D341Med (cell line): ENCODE measurements at regions not wholly inside any gene's neighbourhood (a gene's known extent, or its start where the extent isn't known, plus 50 kb on each side); places are given as distances from the start of the nearest gene placed in this dataset.
"Not testable (repeated sequence)": the region's sequence is repeated elsewhere in the genome, so short reads cannot be mapped to it uniquely, and the experiment has no call there.

Source experiments
- DNase-seq: peaks from one replicate; pipeline ENCODE4 v3.0.0; 2012; ENCODE audit warnings: low spot score

- DNase-seq: no peak
Observed at GRCh38 chr12:33323823-33324222, 115.8 kb downstream of the SYT10 start.

DNA sequence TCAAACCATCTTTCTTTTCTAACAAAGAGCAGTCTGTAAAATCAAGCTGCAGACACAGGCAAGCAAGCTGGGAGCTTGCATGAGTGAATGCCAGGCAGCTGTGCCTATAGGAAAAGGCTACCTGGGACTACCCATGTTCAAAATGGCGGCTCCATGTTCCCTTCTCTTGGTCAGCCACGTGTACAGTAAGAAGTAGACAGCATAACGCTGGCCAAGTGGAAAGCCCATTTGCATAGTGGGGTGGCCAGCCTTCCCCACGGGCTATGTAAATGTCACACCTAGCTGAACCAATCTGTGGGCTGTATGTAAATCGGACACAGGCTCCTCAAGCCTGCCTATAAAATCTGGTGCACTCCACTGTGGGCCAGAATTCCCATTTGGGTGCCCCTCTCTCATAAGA, 117.1 kb downstream of the SYT10 start:
- DNase-seq: peak; percentile 20

DNA sequence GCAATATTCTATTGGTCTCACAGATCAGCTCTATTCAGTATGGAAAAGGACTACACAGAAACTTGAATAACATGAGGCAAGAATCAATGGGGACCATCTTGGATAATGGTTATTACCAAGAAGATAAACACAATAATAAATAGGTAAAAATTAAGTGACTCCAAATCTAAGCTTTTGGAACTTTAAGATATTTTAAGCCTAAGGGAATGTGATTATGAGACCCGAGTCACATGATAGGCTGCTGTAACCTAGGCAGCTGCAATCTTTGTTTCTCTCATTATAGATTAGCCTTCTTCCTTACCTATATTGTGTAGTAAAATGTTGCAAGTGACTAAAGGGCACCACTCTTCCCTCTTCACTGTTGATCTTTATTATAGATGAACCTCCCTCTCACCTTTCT, 121.9 kb downstream of the SYT10 start:
- no peak for DNase-seq

DNA sequence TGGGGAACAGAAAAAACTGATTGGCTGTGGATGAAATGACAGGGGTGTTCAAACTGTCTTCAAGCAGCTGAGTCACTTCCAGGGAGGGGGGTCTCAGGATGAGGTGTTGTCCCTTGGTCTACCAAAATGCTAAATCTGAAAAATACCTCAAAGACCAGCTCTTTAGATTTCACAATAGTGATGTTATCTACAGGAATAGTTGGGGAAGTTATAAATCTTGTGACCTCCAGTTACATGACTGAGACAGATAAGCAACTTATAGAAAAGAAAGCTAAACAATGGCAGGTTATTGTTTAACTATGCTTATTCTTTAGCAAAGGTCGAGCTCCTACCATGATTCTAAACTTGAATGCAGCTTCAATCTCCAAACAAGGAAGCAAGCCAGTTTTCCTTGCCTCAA, 125.4 kb downstream of the SYT10 start:
- no peak for DNase-seq

DNA sequence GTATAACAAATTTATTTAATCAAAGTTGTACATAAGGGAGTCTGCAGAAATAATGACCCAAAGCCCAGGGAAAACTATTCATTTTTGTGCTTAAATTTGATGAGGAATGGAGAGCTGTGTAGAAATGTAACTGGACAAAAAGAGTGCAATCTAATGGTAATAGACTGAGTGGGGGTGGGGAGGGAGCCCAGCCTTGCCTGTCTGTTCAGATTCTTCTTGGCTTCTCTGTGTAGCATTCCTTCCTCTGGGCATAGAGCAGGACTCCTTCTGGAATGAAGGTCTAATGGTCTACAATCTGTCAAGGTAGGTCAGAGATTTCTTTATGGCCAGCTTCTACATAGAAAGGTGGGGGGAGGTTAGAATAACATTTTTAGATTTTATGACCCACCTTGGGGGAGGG, 126.1 kb downstream of the SYT10 start:
- DNase-seq: no peak

DNA sequence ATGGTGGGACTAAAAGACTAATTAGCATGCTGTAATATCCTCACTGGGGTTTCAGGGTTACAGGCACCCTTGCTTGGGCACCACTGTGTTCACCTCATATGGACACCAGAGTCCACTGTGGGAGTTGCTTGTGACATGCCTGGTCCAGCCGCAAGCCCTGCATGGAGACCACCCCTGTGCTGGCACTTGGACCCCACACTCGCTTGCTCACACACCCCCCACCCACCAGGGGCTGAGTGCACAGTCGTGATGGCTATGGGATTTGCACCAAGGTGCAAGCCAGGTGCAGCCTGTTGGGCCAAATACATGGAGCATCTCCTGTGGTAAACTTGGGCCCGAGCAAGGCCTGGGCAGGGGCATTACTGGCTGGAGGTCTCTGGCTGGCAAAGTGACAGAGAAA, 129.1 kb downstream of the SYT10 start:
- DNase-seq: no peak

- no peak for DNase-seq
Observed at GRCh38 chr12:33304176-33304575, 135.4 kb downstream of the SYT10 start.

DNA sequence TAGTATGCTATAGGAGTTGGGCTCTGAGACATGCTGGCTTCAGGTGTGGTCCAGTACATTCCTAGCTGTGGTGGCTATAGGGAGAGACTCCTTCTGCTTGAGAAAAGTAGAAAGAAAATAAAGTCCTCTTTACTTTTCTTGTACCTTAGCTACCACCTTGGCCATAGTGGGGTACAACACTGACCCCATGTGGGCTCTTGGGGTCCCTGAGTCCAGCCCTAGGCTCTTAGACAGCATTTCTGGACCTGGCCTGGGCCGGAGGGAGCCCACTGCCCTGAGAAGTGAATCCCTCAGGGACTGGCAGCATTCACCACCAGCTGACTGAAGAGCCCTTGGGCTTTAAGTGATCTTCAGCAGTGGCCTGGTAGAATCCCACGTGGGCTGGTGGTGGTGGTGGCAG, 143.1 kb downstream of the SYT10 start:
- DNase-seq: no peak

- DNase-seq: no peak
Observed at GRCh38 chr12:33290703-33291102, 148.9 kb downstream of the SYT10 start.

DNA sequence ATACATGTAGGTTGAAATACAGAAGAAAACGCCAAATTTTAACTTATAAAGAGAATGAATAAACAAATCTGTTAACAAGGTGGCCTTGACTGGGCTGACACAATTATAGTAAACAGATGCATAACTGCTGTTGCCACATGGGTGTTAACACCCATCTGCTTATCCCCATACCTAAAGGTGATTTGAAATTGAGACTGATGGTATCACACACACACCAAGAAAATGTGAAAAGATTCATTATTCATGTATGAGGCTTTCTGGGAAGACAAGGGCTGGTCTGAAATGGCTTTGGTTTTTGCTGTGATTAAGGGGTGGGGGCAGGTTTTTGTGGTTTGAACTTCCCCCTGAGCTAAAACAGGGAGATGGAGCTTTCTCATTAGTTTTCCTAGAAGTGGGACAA, 156.6 kb downstream of the SYT10 start:
- DNase-seq: no peak

DNA sequence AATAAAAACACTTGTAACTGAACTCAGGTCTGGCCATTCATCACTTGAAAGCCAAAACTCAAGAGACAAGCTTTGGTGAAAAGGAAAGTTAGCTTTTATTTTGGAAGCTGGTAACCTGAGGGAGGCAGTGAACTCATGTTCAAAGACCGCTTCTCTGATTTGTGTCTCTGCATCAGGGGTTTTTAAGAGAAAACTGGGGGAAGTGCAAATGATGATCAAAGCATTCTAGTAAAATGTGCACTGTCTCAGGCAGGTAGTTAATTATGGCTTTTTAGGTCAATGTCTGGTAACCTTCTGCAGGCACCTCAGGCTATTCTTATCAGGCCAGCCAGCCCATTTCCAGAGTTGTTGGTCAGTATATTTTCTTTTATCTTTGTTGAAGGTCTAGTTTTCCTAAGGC, 162.2 kb downstream of the SYT10 start:
- DNase-seq: no peak

DNA sequence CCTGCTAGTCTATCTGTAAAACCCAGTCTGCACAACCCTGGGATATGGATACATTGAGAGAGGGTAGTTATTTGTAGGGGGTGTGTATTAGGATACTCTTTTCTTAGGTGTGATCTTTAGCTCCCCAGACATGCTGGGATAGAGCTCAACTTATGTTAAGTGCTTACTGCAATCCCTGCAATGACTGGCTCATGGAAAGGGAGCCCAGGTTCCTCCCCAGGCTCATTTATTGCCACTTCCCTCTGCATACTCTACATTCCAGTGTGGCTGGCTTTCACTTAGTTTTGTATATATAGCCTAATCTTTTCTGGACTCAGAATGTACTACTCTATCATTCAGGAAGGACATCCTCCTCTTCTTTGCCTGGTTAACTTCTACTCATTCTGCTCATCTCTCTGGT, 172.0 kb downstream of the SYT10 start:
- no peak for DNase-seq

DNA sequence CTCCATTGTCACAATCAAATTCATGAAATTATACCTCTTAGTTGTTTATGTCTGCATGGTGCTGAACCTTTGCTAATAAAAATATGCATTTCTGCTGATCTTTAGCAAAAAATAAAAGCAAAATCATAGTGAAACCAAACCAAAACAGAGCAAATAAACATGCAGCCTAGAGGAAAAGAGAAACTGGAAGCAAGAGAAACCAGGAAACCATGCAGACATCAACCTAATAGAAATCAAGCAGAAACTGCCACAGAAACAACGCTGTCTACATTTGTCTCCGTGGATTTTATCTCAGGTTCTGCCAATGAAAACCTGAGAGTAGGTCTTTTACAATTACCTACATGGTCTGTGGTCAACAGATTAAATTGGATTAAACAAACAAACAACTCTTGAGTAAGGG, 173.7 kb downstream of the SYT10 start:
- no peak for DNase-seq

- no peak for DNase-seq
Observed at GRCh38 chr12:33265033-33265731, 174.4 kb downstream of the SYT10 start.

DNA sequence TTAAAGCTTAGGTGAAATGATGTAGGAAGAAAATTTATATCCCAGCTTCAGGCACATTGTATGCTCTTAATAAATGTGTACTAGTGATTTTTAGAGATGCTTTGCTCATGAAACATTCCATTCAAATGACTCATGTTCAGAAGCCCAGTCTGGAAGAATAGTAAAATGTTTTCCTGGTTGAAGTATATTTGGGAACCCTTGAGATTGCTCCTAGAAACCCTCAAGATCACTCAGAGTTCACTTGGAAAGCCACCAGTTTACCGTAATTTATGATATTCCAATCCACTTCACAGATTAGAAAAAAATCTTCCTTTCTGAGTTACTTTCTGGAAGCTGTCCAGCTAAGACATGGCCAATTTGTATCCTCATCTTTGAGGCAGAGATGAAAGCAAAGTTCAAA, 186.4 kb downstream of the SYT10 start:
- no peak for DNase-seq

DNA sequence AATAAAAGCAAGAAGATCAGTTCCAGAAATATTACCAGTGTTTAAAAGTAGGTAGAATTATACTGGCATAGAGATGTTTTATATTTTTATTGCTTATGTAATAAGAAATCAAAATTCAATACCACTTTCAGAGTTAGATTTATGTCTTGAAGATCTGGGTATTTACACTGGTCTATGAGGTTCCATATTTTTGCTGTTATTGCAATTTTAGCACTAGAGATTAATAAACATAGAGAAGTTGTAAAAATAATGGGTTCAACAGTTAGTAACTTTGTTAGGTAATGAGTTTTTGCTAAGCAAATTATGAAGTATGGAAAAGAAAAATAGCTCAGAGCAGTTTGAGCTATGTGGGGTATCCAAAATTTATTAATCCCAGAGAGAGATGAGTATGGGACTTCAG, 188.1 kb downstream of the SYT10 start:
- DNase-seq: no peak

DNA sequence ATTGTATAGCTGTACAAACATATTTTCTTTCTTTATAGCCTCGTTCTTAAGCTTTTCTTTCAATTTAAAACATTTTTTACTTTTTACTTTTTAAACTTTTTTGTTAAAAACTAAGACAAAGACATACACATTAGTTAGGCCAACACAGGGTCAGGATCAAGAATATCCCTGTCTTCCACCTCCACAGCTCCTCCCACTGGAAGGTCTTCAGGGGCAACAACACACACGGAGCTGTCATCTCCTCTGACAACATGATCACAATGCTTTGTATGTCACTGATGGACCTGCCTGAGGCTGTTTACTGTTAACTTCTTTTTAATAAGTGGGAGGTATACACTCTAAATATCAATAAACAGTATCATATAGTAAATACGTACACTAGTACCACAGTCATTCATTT, 191.3 kb downstream of the SYT10 start:
- no peak for DNase-seq

DNA sequence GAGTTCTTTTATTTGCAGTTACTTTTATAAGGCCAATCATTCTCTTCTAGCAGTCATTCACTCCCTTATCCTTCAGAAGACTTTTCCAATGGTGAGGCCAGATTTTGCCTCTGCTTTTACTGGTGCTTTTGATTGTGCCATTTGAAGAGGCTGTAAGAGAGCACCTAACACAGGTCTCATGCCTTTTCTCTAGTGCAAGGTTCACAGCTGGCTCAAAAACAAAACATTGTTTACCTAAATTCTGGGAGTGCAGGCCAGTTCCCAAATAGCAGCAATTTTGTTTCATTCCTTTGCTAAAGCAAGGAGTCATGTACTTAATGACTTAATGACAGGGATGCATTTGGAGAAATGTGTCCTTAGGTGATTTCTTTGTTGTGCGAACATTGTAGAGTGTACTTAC, 192.0 kb downstream of the SYT10 start:
- DNase-seq: no peak

DNA sequence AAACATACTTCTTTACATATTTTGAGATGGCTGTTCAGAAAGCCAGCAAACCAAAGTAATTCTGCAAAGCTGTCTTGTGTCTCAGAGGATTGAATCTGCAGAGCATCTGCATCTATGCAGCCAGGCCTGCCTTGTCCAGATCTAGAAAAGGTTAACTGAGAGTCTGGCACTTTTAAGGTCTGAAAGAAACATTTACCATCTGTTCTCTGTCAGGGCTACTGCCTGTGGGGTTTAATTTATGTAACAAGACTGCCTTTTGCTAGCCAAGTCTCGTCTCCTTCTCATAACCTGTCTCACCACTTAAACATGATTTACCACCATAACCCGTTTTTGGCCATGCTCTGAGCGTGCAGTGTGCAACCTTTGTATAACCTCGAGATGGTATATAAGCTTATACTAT, 194.2 kb downstream of the SYT10 start:
- no peak for DNase-seq

DNA sequence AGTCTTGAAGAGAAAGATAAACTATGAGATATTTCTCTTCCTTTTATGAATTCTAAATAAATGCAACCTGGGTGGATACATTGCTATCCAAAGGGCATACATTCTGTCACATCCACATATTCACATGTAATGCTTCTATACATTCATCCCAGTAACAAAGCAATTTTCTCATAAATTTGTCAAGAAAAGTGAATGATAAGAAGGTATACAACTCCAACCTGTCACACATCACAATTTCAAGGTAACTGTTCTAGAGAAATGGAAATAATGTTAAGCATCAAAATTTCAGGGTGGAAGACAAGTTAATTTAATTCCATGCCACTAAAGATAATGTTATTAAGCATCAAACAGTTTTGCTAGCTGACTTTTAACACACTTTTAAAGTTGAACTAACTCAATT, 212.9 kb downstream of the SYT10 start:
- DNase-seq: no peak

DNA sequence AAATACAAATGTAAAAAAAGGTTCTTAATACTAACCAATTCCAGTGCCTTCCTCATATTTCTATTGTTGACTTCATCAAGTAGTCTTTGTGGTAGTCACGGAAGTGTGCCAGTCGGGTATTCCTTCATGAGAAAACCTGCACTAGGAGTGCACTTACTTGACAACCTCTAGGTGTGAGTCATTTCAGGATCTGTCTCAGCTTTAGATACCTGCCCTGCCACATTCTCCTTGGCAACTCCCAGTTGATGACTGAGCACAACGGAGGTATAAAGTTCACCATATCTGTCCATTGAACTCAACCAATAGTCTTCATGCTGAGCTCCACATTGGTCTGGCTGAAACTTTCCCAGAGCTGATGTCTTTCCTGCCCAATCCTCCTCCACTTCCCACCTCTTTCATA, 215.7 kb downstream of the SYT10 start:
- DNase-seq: no peak

GRCh38 chr12:33222357-33222756, 217.3 kb downstream of the SYT10 start:
- no peak for DNase-seq

DNA sequence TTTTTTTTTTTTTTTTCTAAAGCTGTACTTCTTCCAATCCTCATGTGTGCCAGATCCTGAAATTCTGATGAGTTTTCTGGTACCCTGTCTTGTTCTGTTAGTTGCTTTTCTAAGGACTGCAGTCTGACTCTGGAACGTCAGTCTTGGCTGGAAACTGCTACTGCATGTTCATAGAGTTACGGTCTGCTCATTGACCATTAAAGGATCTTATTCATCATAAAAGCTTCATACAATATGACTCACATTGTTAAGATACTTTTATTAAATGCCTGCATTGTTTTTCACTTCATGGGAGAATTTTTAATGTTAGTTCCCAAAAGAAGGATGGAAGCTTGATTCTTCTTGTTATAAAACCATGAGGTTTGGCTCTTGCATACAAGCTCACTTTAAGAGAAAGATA, 233.6 kb downstream of the SYT10 start:
- DNase-seq: no peak

GRCh38 chr12:33194389-33194788, 245.2 kb downstream of the SYT10 start:
- not testable (repeated sequence) for DNase-seq

GRCh38 chr12:33192226-33192625, 247.4 kb downstream of the SYT10 start:
- DNase-seq: no peak
